GM19035 (cell line): ENCODE measurements at regions not wholly inside any gene's neighbourhood (a gene's known extent, or its start where the extent isn't known, plus 50 kb on each side); places are given as distances from the start of the nearest gene placed in this dataset.
A peak's percentile ranks its signal among the peaks of the same experiment; 100 is the strongest.
"Not testable (repeated sequence)": the region's sequence is repeated elsewhere in the genome, so short reads cannot be mapped to it uniquely, and the experiment has no call there.

Experiments
- ATAC-seq: cut with Tn5 transposase; IDR thresholded peaks from one replicate; pipeline ENCODE4 v1.9.1; 2021; ENCODE audit not compliant: unreplicated experiment

GRCh38 chr6:139449611-139450000, 75.2 kb upstream of the CITED2 start:
- ATAC-seq: no peak

- ATAC-seq: no peak
Observed at GRCh38 chr6:139448998-139449610, 74.7 kb upstream of the CITED2 start.

GRCh38 chr6:139448051-139448649, 73.7 kb upstream of the CITED2 start:
- peak; percentile 78 for ATAC-seq

GRCh38 chr6:139447656-139447975, 73.2 kb upstream of the CITED2 start:
- ATAC-seq: no peak

- no peak for ATAC-seq
Observed at GRCh38 chr6:139446768-139447655, 72.6 kb upstream of the CITED2 start.

DNA sequence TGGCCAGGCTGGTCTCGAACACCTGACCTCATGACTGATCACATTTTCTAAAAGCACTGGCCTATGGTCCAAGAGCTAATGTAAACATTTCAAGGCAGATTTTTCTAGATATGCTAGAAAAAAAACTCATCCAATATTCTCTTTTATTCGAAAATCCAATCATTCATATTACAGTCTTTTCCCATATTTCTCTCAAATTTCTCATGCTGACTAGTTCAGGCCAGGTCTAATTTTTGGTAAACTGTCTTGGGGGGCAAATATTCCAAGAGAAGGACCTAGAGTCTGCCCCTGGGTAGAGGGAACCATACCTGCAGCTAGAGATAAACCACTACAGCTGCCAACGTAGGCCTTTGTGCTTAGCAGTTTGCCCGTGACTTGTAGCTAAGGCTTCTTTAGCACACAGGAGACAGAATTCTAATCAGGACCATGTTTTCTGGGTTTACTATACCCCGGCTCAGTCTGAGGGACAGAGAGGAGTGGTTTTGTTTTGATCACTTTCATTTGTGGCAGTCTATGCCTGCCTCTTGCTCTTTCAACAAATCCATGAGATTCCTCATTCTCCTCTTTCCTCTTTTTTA, 71.8 kb upstream of the CITED2 start:
- no peak for ATAC-seq

- ATAC-seq: not testable (repeated sequence)
Observed at GRCh38 chr6:139444273-139444787, 69.9 kb upstream of the CITED2 start.

GRCh38 chr6:139443231-139444112, 69.0 kb upstream of the CITED2 start:
- no peak for ATAC-seq

GRCh38 chr6:139442188-139442671, 67.8 kb upstream of the CITED2 start:
- no peak for ATAC-seq

- no peak for ATAC-seq
Observed at GRCh38 chr6:139439349-139439748, 64.9 kb upstream of the CITED2 start.

- no peak for ATAC-seq
Observed at GRCh38 chr6:139438775-139439174, 64.3 kb upstream of the CITED2 start.

- no peak for ATAC-seq
Observed at GRCh38 chr6:139436957-139437348, 62.5 kb upstream of the CITED2 start.

GRCh38 chr6:139436200-139436956, 61.9 kb upstream of the CITED2 start:
- no peak for ATAC-seq

GRCh38 chr6:139433631-139434419, 59.4 kb upstream of the CITED2 start:
- ATAC-seq: no peak

DNA sequence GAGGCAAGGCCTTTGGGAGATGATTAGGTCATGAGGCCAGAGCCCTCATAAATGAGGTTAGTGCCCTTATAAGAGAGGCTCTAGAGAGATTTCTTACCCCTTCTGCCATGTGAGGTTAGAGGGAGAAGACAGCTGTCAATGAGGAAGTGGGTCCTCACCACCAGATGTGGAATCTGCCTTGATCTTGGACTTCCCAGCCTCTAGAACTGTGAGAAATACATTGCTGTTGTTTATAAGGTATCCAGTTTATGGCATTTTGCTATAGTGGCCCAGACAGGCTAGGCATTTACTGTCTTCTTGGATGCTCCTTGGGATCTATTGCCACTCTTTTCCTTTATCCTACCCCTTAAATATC, 57.1 kb upstream of the CITED2 start:
- no peak for ATAC-seq

- no peak for ATAC-seq
Observed at GRCh38 chr6:139430899-139431601, 56.6 kb upstream of the CITED2 start.

DNA sequence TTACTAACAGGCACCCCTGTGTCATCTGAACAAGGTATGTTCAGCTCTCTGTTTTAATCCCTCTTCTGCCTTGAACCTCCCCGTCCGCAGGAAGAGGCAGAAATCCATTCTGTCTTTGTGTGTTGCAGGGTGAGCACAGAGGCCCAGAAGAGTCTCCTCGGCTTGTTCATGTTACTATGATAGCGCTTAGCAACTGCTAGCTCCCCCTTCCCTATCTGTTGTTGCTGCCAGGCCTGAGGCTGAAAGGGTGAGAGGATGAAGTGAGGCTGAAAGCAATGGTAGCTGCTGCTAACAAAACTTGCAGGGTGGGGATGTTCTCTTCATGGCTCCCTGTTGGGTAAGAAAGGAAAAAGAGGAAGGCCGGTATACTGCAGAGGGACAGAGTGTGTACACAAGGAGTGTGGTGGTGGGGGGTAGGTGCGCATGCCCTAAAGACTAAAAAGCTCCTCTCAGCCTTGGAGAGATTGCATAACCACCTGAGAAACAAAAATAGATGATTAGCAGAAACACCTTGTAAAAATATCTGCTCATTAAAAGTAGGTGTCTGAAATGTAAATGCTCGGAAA, 55.2 kb upstream of the CITED2 start:
- no peak for ATAC-seq

- no peak for ATAC-seq
Observed at GRCh38 chr6:139427199-139427598, 52.8 kb upstream of the CITED2 start.
